GM13977 (cell line): ENCODE measurements at regions not wholly inside any gene's neighbourhood (a gene's known extent, or its start where the extent isn't known, plus 50 kb on each side); places are given as distances from the start of the nearest gene placed in this dataset.

Source experiments
- DNase-seq: peaks from one replicate; pipeline ENCODE4 v3.0.0; 2012; ENCODE audit warnings: low spot score
- CTCF ChIP-seq: IDR thresholded peaks from 2 replicates; pipeline ENCODE4 v1.5.1; 2012; ENCODE audit warnings: mild to moderate bottlenecking, control low read depth; ENCODE audit not compliant: insufficient read depth; ENCODE audit errors: extremely low read depth, missing control alignments
- in situ Hi-C: fragments of 300-500 bp; cut with MboI; formaldehyde crosslinking; loops from one replicate; pipeline ENCODE4 v1.12.0; 2022; ENCODE audit warnings: low sequenced_read_pairs, low pct_unique_long_range_greater_than_20kb, mixed read lengths, inconsistent platforms; ENCODE audit not compliant: unreplicated experiment

- peak; percentile 31 for DNase-seq
- TF ChIP-seq CTCF: no peak
- in situ Hi-C loops: no loop called here
Measured at GRCh38 chr2:181165199-181165868, 184.9 kb downstream of the UBE2E3 start.

- DNase-seq: no peak
- TF ChIP-seq CTCF: no peak
- in situ Hi-C loops: no loop called here
Measured at GRCh38 chr2:181169503-181169902, 189.1 kb downstream of the UBE2E3 start.

- in situ Hi-C loops: no loop called here
- no peak for TF ChIP-seq CTCF
- DNase-seq: no peak
Measured at GRCh38 chr2:181170256-181170655, 189.9 kb downstream of the UBE2E3 start.

GRCh38 chr2:181172676-181173075 lies 192.3 kb downstream of the UBE2E3 start:
- TF ChIP-seq CTCF: no peak
- DNase-seq: no peak
- in situ Hi-C loops: no loop called here

GRCh38 chr2:181174611-181175580 lies 194.5 kb downstream of the UBE2E3 start:
- in situ Hi-C loops: no loop called here
- peak; percentile 26 for DNase-seq
- no peak for TF ChIP-seq CTCF

GRCh38 chr2:181176540-181176939 lies 196.1 kb downstream of the UBE2E3 start:
- in situ Hi-C loops: no loop called here
- DNase-seq: no peak
- TF ChIP-seq CTCF: no peak
